ENCODE measurements at regions not wholly inside any gene's neighbourhood (a gene's known extent, or its start where the extent isn't known, plus 50 kb on each side); places are given as distances from the start of the nearest gene placed in this dataset.
A peak's percentile ranks its signal among the peaks of the same experiment; 100 is the strongest.

DNA sequence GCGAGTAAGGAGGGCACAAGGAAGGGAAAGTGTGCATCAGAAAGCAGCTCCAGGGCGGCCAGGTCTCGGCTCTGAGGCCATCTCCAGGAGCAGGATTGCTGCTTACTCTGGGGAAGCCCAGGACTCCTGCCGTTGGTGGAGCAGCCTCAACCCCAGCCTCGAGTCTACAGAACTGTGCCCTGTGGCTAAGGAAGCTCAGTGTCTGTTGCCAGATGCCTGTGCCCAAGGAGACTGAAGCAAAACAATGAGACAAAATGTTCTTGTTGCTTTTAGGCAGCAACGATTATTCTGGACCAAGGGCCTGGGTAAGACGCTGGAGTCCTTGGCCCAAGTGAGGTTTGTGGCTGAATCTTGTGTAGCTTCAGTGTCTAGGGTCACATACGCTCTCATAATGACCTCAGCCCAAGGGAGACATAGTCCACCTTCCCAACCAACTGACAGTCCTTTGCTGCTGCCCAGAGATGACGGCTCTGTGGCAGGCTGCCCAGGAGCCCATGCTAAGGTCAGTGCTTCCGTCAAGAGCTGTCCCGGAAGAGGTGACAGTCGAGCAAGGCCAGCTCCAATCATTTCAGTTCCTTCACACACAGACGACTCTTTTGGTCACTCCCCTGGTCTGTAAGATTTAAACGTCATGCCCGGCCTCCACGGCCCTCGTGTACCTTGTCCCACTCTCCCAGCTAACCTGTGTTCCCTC lies 223.8 kb downstream of the TTC32 start:
- Histone ChIP-seq H3K4me3 (no peak overlapping the region), H3K27ac (peak overlapping the region; percentile 60 to 76), H3K36me3 (no peaks in the 10 kb centered on the region), H3K4me1 (peaks cover 3 to 18% of the 10 kb centered on the region in 2 donors), H3K27me3 (no peaks in the 10 kb centered on the region), H3K9me3 (no peaks in the 10 kb centered on the region)
- TF ChIP-seq CTCF (IDR thresholded peaks at IDR 0.05) = no peak
- intact Hi-C loops (cut with DNase I) = no loop called here
- DNase-seq (ENCODE audit: low spot score in 2 of 2) = no peak

GRCh38 chr2:19677215-19677777 lies 224.5 kb downstream of the TTC32 start:
- no peaks in the 10 kb centered on the region for H3K36me3 ChIP-seq
- peak overlapping the region; percentile 60 to 76 for H3K27ac ChIP-seq
- no peak overlapping the region for H3K4me3 ChIP-seq
- H3K9me3 ChIP-seq = no peaks in the 10 kb centered on the region
- H3K27me3 ChIP-seq = no peaks in the 10 kb centered on the region
- no peak for TF ChIP-seq CTCF (IDR thresholded peaks at IDR 0.05)
- intact Hi-C loops (cut with DNase I) = no loop called here
- H3K4me1 ChIP-seq = peaks cover 3 to 18% of the 10 kb centered on the region in 2 donors
- no peak for DNase-seq (ENCODE audit: low spot score in 2 of 2)

DNA sequence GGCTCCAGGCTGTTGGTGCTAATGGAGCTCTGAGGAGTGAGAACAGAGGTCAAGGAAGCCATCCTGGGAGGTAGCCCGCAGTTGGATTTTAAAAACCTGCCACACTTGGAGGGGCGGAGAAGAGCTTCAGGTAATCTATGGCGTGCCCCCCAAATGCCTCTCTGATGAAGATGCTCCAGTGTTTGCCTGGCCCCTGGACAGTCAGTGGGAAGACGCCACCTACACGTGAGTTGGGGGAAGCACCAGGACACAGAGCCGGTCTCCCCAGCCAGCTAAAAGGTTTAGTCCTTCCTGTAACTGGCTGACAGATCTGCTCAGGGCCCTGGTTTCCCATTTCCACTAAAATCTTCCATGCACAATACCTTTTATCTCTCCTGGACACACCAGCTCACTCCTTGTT lies 225.0 kb downstream of the TTC32 start:
- no peak for DNase-seq (ENCODE audit: low spot score in 2 of 2)
- no peak for TF ChIP-seq CTCF (IDR thresholded peaks at IDR 0.05)
- peaks cover 3 to 18% of the 10 kb centered on the region in 2 donors for H3K4me1 ChIP-seq
- no peaks in the 10 kb centered on the region for H3K36me3 ChIP-seq
- peak overlapping the region in 1 of 2 donors; percentile 76 for H3K27ac ChIP-seq
- no peak overlapping the region for H3K4me3 ChIP-seq
- intact Hi-C loops (cut with DNase I) = no loop called here
- no peaks in the 10 kb centered on the region for H3K27me3 ChIP-seq
- no peaks in the 10 kb centered on the region for H3K9me3 ChIP-seq

DNA sequence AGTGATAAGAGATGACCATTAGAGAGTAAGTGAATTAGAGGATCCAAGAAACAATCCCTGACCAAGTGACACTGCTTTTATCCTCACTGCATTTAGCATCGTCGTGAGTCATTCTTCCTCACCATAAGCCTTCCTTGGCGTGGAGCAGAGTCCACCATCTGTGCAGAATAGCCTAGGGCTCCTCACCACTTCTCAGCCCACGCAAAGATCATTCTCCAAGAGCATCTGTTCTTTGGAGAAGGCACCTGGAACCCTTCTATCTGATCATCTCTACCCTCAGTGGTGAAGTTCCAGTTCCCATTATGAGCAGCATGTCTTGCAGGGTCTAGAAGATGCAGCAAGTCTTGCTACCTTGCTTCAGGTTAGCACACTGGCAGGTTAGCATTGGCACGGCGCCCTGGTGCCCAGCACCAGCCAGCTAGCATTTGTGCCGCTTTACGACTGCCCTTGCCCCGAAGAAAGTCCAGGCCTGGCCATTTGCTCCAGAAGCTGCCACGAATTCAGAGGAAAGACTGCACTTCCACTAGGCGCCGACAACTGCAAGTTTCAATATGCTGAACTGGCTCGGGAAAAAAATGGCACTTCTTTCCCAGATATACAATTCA lies 225.8 kb downstream of the TTC32 start:
- no peak overlapping the region for H3K27ac ChIP-seq
- no peaks in the 10 kb centered on the region for H3K9me3 ChIP-seq
- intact Hi-C loops (cut with DNase I) = no loop called here
- H3K36me3 ChIP-seq = no peaks in the 10 kb centered on the region
- H3K4me3 ChIP-seq = no peak overlapping the region
- H3K27me3 ChIP-seq = no peaks in the 10 kb centered on the region
- peaks cover 3 to 18% of the 10 kb centered on the region in 2 donors for H3K4me1 ChIP-seq
- no peak for DNase-seq (ENCODE audit: low spot score in 2 of 2)
- no peak for TF ChIP-seq CTCF (IDR thresholded peaks at IDR 0.05)

DNA sequence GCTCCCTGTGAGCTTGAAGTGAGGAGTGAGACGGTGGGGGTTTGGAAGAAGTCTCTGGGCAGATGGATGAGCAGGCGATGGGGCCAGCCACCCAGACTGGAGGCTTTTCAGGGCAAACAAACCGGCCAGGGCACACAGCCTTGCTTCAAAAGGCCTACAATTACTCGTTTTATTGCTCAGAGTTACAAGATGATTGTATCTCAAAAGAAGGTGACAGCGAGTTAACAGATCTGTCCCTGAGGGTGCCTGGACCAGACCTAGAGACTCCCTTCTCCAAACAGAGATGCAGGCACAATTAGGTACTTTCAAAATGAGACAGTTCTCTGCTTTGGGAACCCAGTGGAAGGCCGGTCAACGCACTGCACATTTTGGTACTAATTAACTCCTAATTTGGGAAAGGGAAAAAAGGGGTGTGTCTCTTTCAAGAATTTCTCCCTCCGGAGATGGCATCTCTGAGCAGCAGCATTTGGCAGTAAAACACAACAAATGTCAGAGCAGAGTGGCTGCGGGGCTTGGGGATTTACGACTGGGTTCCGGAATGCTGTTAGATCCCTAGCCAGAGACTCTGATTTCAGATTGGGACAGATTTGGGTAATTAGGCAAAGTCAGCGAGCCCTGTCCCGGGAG lies 226.7 kb downstream of the TTC32 start:
- intact Hi-C loops (cut with DNase I) = no loop called here
- Histone ChIP-seq H3K4me1 (peaks cover 3 to 18% of the 10 kb centered on the region in 2 donors), H3K4me3 (no peak overlapping the region), H3K27me3 (no peaks in the 10 kb centered on the region), H3K27ac (no peak overlapping the region), H3K9me3 (no peaks in the 10 kb centered on the region), H3K36me3 (no peaks in the 10 kb centered on the region)
- no peak for DNase-seq (ENCODE audit: low spot score in 2 of 2)
- TF ChIP-seq CTCF (IDR thresholded peaks at IDR 0.05) = no peak

All from ascending aorta (tissue), 2 donors.